ENCODE measurements at regions not wholly inside any gene's neighbourhood (a gene's known extent, or its start where the extent isn't known, plus 50 kb on each side); places are given as distances from the start of the nearest gene placed in this dataset.

GRCh38 chr12:38956337-38956736, 50.9 kb upstream of the CPNE8 start:
- Histone ChIP-seq H3K27me3 (no peaks in the 10 kb centered on the region), H3K9me3 (no peaks in the 10 kb centered on the region), H3K4me3 (ENCODE audit: low read depth in 1 of 2, low read length in 1 of 2) (no peak overlapping the region), H3K36me3 (no peaks in the 10 kb centered on the region), H3K27ac (no peak overlapping the region), H3K4me1 (ENCODE audit: control insufficient read depth in 1 of 2, insufficient read depth in 1 of 2, low read depth in 1 of 2, low read length in 1 of 2) (no peaks in the 10 kb centered on the region)
- no peak for TF ChIP-seq CTCF (IDR thresholded peaks at IDR 0.05)
